Natural killer cell (primary cell): ENCODE measurements at regions not wholly inside any gene's neighbourhood (a gene's known extent, or its start where the extent isn't known, plus 50 kb on each side); places are given as distances from the start of the nearest gene placed in this dataset.

Source experiments
- ATAC-seq, 3 donors: fragments of 150-1000 bp in 2 of 3; fragments of 200-7000 bp in 1 of 3; cut with Tn5 transposase; 1 replicate in 1 of 3; 2 replicates in 2 of 3; pipeline ENCODE4 v1.10.0; 2021; ENCODE audit warnings: mild to moderate bottlenecking in 2 of 3, moderate library complexity in 2 of 3
- DNase-seq, 2 donors: peaks; one replicate each; pipeline versions ENCODE4 v3.0.0 to v3.0.0-alpha.2; 2013 to 2021; ENCODE audit warnings: mixed read lengths in 1 of 2
- H3K27ac ChIP-seq: one replicate; pipeline ENCODE4 v1.5.1; 2013; ENCODE audit warnings: mild to moderate bottlenecking, low read length
- H3K27me3 ChIP-seq: one replicate; pipeline ENCODE4 v1.6.1; 2013; ENCODE audit warnings: low read length; ENCODE audit not compliant: control insufficient read depth, insufficient read depth
- H3K36me3 ChIP-seq: one replicate; pipeline ENCODE4 v1.6.1; 2013; ENCODE audit warnings: low read length; ENCODE audit not compliant: control insufficient read depth, insufficient read depth
- H3K4me1 ChIP-seq: one replicate; pipeline ENCODE4 v1.6.1; 2013; ENCODE audit warnings: low read length; ENCODE audit not compliant: control insufficient read depth, insufficient read depth
- H3K4me3 ChIP-seq: one replicate; pipeline ENCODE4 v1.5.1; 2013; ENCODE audit warnings: low read length
- H3K9me3 ChIP-seq: one replicate; pipeline ENCODE4 v1.6.1; 2013; ENCODE audit warnings: low read length; ENCODE audit not compliant: control insufficient read depth, insufficient read depth
- H3K27ac Mint-ChIP-seq, 2 donors: one replicate each; pipeline ENCODE4 v1.8.0; 2022; ENCODE audit warnings: mild to moderate bottlenecking in 2 of 2, mixed read lengths in 2 of 2, moderate library complexity in 1 of 2
- H3K27me3 Mint-ChIP-seq, 2 donors: one replicate each; pipeline ENCODE4 v1.8.0; 2022; ENCODE audit warnings: low read depth in 2 of 2, mixed read lengths in 2 of 2
- H3K36me3 Mint-ChIP-seq: one replicate; pipeline ENCODE4 v1.8.0; 2022; ENCODE audit warnings: mixed read lengths
- H3K4me1 Mint-ChIP-seq, 2 donors: one replicate each; pipeline ENCODE4 v1.8.0; 2022; ENCODE audit warnings: mixed read lengths in 2 of 2
- H3K4me3 Mint-ChIP-seq: one replicate; pipeline ENCODE4 v1.8.0; 2022; ENCODE audit warnings: mild to moderate bottlenecking, moderate library complexity, mixed read lengths
- H3K9me3 Mint-ChIP-seq, 2 donors: one replicate each; pipeline ENCODE4 v1.8.0; 2022; ENCODE audit warnings: mixed read lengths in 2 of 2
- CTCF ChIP-seq: fragments of 200-600 bp; IDR thresholded peaks from one replicate; pipeline ENCODE4 v1.8.0; 2022; ENCODE audit warnings: antibody characterized with exemption
- WGBS: methylation state at CpG from one replicate; pipeline ENCODE4 v1.1.7; 2013; ENCODE audit warnings: missing lambda C conversion rate; ENCODE audit not compliant: insufficient coverage; 5-methylcytosine and 5-hydroxymethylcytosine counted together
- intact Hi-C: fragments of 100-400 bp; cut with micrococcal nuclease; formaldehyde crosslinking; loops from one replicate; pipeline ENCODE4 v1.14.2; 2022

GRCh38 chr5:74185599-74185998, 454.9 kb downstream of the ENC1 start:
- ATAC-seq: no peak
- H3K9me3 Mint-ChIP-seq: no peaks in the 10 kb centered on the region
- H3K4me3 Mint-ChIP-seq: no peak overlapping the region
- no peaks in the 10 kb centered on the region for H3K27me3 ChIP-seq
- no peaks in the 10 kb centered on the region for H3K4me1 ChIP-seq
- TF ChIP-seq CTCF: no peak
- 81% methylated on average over 2 of the region's 2 CpGs for WGBS
- H3K27me3 Mint-ChIP-seq: peaks cover 16 to 33% of the 10 kb centered on the region in 2 donors
- H3K4me1 Mint-ChIP-seq: no peaks in the 10 kb centered on the region
- no peak overlapping the region for H3K4me3 ChIP-seq
- intact Hi-C loops: no loop called here
- no peak overlapping the region for H3K27ac ChIP-seq
- DNase-seq: no peak
- no peaks in the 10 kb centered on the region for H3K36me3 Mint-ChIP-seq
- no peak overlapping the region for H3K27ac Mint-ChIP-seq
- H3K9me3 ChIP-seq: no peaks in the 10 kb centered on the region
- H3K36me3 ChIP-seq: no peaks in the 10 kb centered on the region

GRCh38 chr5:74184649-74185048, 455.9 kb downstream of the ENC1 start:
- no peak for ATAC-seq
- Mint-ChIP-seq H3K27me3 (peaks cover 14 to 28% of the 10 kb centered on the region in 2 donors), H3K27ac (no peak overlapping the region), H3K9me3 (no peaks in the 10 kb centered on the region), H3K36me3 (no peaks in the 10 kb centered on the region), H3K4me3 (no peak overlapping the region), H3K4me1 (no peaks in the 10 kb centered on the region)
- Histone ChIP-seq H3K27me3 (no peaks in the 10 kb centered on the region), H3K4me1 (no peaks in the 10 kb centered on the region), H3K4me3 (no peak overlapping the region), H3K36me3 (no peaks in the 10 kb centered on the region), H3K9me3 (no peaks in the 10 kb centered on the region), H3K27ac (no peak overlapping the region)
- no peak for DNase-seq
- no peak for TF ChIP-seq CTCF
- WGBS: 81% methylated on average over 1 of the region's 1 CpG
- intact Hi-C loops: no loop called here

- WGBS: 92% methylated on average over 7 of the region's 8 CpGs
- Mint-ChIP-seq H3K9me3 (no peaks in the 10 kb centered on the region), H3K4me3 (no peak overlapping the region), H3K36me3 (no peaks in the 10 kb centered on the region), H3K27me3 (peaks cover 13 to 24% of the 10 kb centered on the region in 2 donors), H3K27ac (no peak overlapping the region), H3K4me1 (no peaks in the 10 kb centered on the region)
- H3K27me3 ChIP-seq: no peaks in the 10 kb centered on the region
- ATAC-seq: no peak
- DNase-seq: no peak
- no peak for TF ChIP-seq CTCF
- no peak overlapping the region for H3K4me3 ChIP-seq
- intact Hi-C loops: no loop called here
- no peaks in the 10 kb centered on the region for H3K4me1 ChIP-seq
- no peaks in the 10 kb centered on the region for H3K36me3 ChIP-seq
- H3K9me3 ChIP-seq: no peaks in the 10 kb centered on the region
- H3K27ac ChIP-seq: no peak overlapping the region
These were observed 457.5 kb downstream of the ENC1 start for GRCh38 chr5:74183041-74183440.

- Histone ChIP-seq H3K36me3 (no peaks in the 10 kb centered on the region), H3K27ac (no peak overlapping the region), H3K4me3 (no peak overlapping the region), H3K4me1 (no peaks in the 10 kb centered on the region), H3K27me3 (no peaks in the 10 kb centered on the region), H3K9me3 (no peaks in the 10 kb centered on the region)
- Mint-ChIP-seq H3K27me3 (peaks cover 10 to 19% of the 10 kb centered on the region in 2 donors), H3K27ac (no peak overlapping the region), H3K36me3 (no peaks in the 10 kb centered on the region), H3K4me3 (no peak overlapping the region), H3K9me3 (no peaks in the 10 kb centered on the region), H3K4me1 (no peaks in the 10 kb centered on the region)
- no peak for TF ChIP-seq CTCF
- 62% methylated on average over 6 of the region's 6 CpGs for WGBS
- intact Hi-C loops: no loop called here
- no peak for ATAC-seq
- peak in 1 of 2 donors; percentile 7 for DNase-seq
These were observed 457.9 kb downstream of the ENC1 start for GRCh38 chr5:74182603-74183002.
